GM12892 (cell line): ENCODE measurements at regions not wholly inside any gene's neighbourhood (a gene's known extent, or its start where the extent isn't known, plus 50 kb on each side); places are given as distances from the start of the nearest gene placed in this dataset.
"Not testable (repeated sequence)": the region's sequence is repeated elsewhere in the genome, so short reads cannot be mapped to it uniquely, and the experiment has no call there.

Source experiments
- POLR2A ChIP-seq: IDR thresholded peaks from 2 replicates; pipeline ENCODE4 v1.6.1; 2011; ENCODE audit warnings: low read depth, low read length, control low read depth
- POLR2AphosphoS5 ChIP-seq: IDR thresholded peaks from 2 replicates; pipeline ENCODE4 v1.6.1; 2011; ENCODE audit warnings: low read depth, low read length, control low read depth

GRCh38 chr9:26780307-26780706, 112.3 kb downstream of the CAAP1 start:
- not testable (repeated sequence) for TF ChIP-seq POLR2A, POLR2AphosphoS5
